ENCODE measurements at regions not wholly inside any gene's neighbourhood (a gene's known extent, or its start where the extent isn't known, plus 50 kb on each side); places are given as distances from the start of the nearest gene placed in this dataset.

- no peak for TF ChIP-seq CTCF (IDR thresholded peaks at IDR 0.05; ENCODE audit: insufficient read depth, missing control alignments)
- peak; percentile 53 for FAIRE-seq
- DNase-seq (ENCODE audit: insufficient read length, low spot score) = no peak
Observed at GRCh38 chr14:49014476-49014875, 571.7 kb downstream of the RPS29 start.

GRCh38 chr14:49008363-49008762, 577.8 kb downstream of the RPS29 start:
- FAIRE-seq = peak; percentile 94
- TF ChIP-seq CTCF (IDR thresholded peaks at IDR 0.05; ENCODE audit: insufficient read depth, missing control alignments) = no peak

GRCh38 chr14:48991141-48991540, 595.0 kb downstream of the RPS29 start:
- FAIRE-seq (no peak), DNase-seq (ENCODE audit: insufficient read length, low spot score) (no peak)
- TF ChIP-seq CTCF (IDR thresholded peaks at IDR 0.05; ENCODE audit: insufficient read depth, missing control alignments) = no peak

More at GRCh38 chr14:49008363-49008762, 577.8 kb downstream of the RPS29 start:
- no peak for DNase-seq (ENCODE audit: insufficient read length, low spot score)

- FAIRE-seq = no peak
- no peak for DNase-seq (ENCODE audit: insufficient read length, low spot score)
Observed at GRCh38 chr14:48983351-48983888, 602.8 kb downstream of the RPS29 start.

GRCh38 chr14:48974994-48975393, 611.2 kb downstream of the RPS29 start:
- FAIRE-seq (no peak), DNase-seq (ENCODE audit: insufficient read length, low spot score) (no peak)
- no peak for TF ChIP-seq CTCF (IDR thresholded peaks at IDR 0.05; ENCODE audit: insufficient read depth, missing control alignments)

More at GRCh38 chr14:48983351-48983888, 602.8 kb downstream of the RPS29 start:
- no peak for TF ChIP-seq CTCF (IDR thresholded peaks at IDR 0.05; ENCODE audit: insufficient read depth, missing control alignments)

- DNase-seq (ENCODE audit: insufficient read length, low spot score) (no peak), FAIRE-seq (peak; percentile 29)
Observed at GRCh38 chr14:48973151-48973550, 613.0 kb downstream of the RPS29 start.

More at GRCh38 chr14:48973151-48973550, 613.0 kb downstream of the RPS29 start:
- no peak for TF ChIP-seq CTCF (IDR thresholded peaks at IDR 0.05; ENCODE audit: insufficient read depth, missing control alignments)
